Lower lobe of right lung (tissue), 2 donors: ENCODE measurements at regions not wholly inside any gene's neighbourhood (a gene's known extent, or its start where the extent isn't known, plus 50 kb on each side); places are given as distances from the start of the nearest gene placed in this dataset.

ENCODE experiments used
- ATAC-seq, 2 donors: fragments of 200-7000 bp; cut with Tn5 transposase; one replicate each; pipeline ENCODE4 v1.9.1; 2020 to 2022; ENCODE audit warnings: mild to moderate bottlenecking in 2 of 2, moderate library complexity in 2 of 2
- DNase-seq: peaks from one replicate; pipeline ENCODE4 v3.0.0-alpha.2; 2020
- H3K27ac ChIP-seq: fragments of 200-600 bp; one replicate; pipeline ENCODE4 v1.8.0; 2022
- H3K27me3 ChIP-seq: fragments of 200-600 bp; one replicate; pipeline ENCODE4 v1.8.0; 2022; ENCODE audit warnings: low read depth
- H3K36me3 ChIP-seq: fragments of 200-600 bp; one replicate; pipeline ENCODE4 v1.8.0; 2022; ENCODE audit warnings: mild to moderate bottlenecking
- H3K4me1 ChIP-seq: fragments of 200-600 bp; one replicate; pipeline ENCODE4 v1.8.0; 2022
- H3K4me3 ChIP-seq: fragments of 200-600 bp; one replicate; pipeline ENCODE4 v1.8.0; 2022; ENCODE audit warnings: mild to moderate bottlenecking
- H3K9me3 ChIP-seq: fragments of 200-600 bp; one replicate; pipeline ENCODE4 v1.8.0; 2022
- CTCF ChIP-seq: fragments of 200-600 bp; IDR thresholded peaks from one replicate; pipeline ENCODE4 v1.8.0; 2022; ENCODE audit warnings: antibody characterized with exemption, mild to moderate bottlenecking
- intact Hi-C: fragments of 100-400 bp; cut with DNase I; formaldehyde crosslinking; loops from one replicate; pipeline ENCODE4 v1.11.0; 2022
- donor health status: DM: no; HTN: yes; CAD: no; lungs with severe emphysema.

GRCh38 chr14:49297102-49297501 is 289.1 kb downstream of the RPS29 start:
- Histone ChIP-seq H3K4me1 (no peaks in the 10 kb centered on the region), H3K36me3 (no peaks in the 10 kb centered on the region), H3K9me3 (no peaks in the 10 kb centered on the region), H3K4me3 (no peak overlapping the region), H3K27ac (no peak overlapping the region), H3K27me3 (no peaks in the 10 kb centered on the region)
- intact Hi-C loops: no loop called here
- TF ChIP-seq CTCF: no peak
- ATAC-seq (no peak), DNase-seq (no peak)

- Histone ChIP-seq H3K27me3 (no peaks in the 10 kb centered on the region), H3K4me3 (no peak overlapping the region), H3K4me1 (no peaks in the 10 kb centered on the region), H3K9me3 (no peaks in the 10 kb centered on the region), H3K27ac (no peak overlapping the region), H3K36me3 (no peaks in the 10 kb centered on the region)
- intact Hi-C loops: no loop called here
- TF ChIP-seq CTCF: no peak
- DNase-seq (no peak), ATAC-seq (no peak)
Measured at GRCh38 chr14:49294621-49295148, 291.5 kb downstream of the RPS29 start.

GRCh38 chr14:49287004-49287403 is 299.2 kb downstream of the RPS29 start:
- no peak for ATAC-seq
- H3K36me3 ChIP-seq: no peaks in the 10 kb centered on the region
- TF ChIP-seq CTCF: no peak
- H3K4me3 ChIP-seq: no peak overlapping the region
- no peaks in the 10 kb centered on the region for H3K27me3 ChIP-seq
- no peaks in the 10 kb centered on the region for H3K4me1 ChIP-seq
- no peak overlapping the region for H3K27ac ChIP-seq
- intact Hi-C loops: no loop called here
- DNase-seq: no peak
- H3K9me3 ChIP-seq: no peaks in the 10 kb centered on the region

GRCh38 chr14:49286257-49286983 is 299.8 kb downstream of the RPS29 start:
- Histone ChIP-seq H3K36me3 (no peaks in the 10 kb centered on the region), H3K4me3 (no peak overlapping the region), H3K4me1 (no peaks in the 10 kb centered on the region), H3K27me3 (no peaks in the 10 kb centered on the region), H3K9me3 (no peaks in the 10 kb centered on the region), H3K27ac (no peak overlapping the region)
- DNase-seq: no peak
- ATAC-seq: no peak
- no peak for TF ChIP-seq CTCF
- intact Hi-C loops: no loop called here

- Histone ChIP-seq H3K27ac (no peak overlapping the region), H3K36me3 (no peaks in the 10 kb centered on the region), H3K4me1 (peaks cover 4% of the 10 kb centered on the region), H3K9me3 (no peaks in the 10 kb centered on the region), H3K4me3 (no peak overlapping the region), H3K27me3 (no peaks in the 10 kb centered on the region)
- no peak for DNase-seq
- no peak for ATAC-seq
- no peak for TF ChIP-seq CTCF
- intact Hi-C loops: no loop called here
Measured at GRCh38 chr14:49280566-49280965, 305.6 kb downstream of the RPS29 start.
